Tibial artery (tissue), 4 donors: ENCODE measurements at regions not wholly inside any gene's neighbourhood (a gene's known extent, or its start where the extent isn't known, plus 50 kb on each side); places are given as distances from the start of the nearest gene placed in this dataset.

ENCODE experiments used
- DNase-seq, 2 donors: peaks; one replicate each; pipeline ENCODE4 v3.0.0-alpha.2; 2019
- H3K27ac ChIP-seq, 2 donors: fragments of 200-600 bp; sonication (generic) in 1 of 2; 1 replicate in 1 of 2; 2 replicates in 1 of 2; pipeline ENCODE4 v1.5.1; 2018 to 2019; ENCODE audit warnings: mild to moderate bottlenecking in 1 of 2
- H3K27me3 ChIP-seq, 2 donors: fragments of 200-600 bp; sonication (generic) in 1 of 2; one replicate each; pipeline versions ENCODE4 v1.5.1 to v1.6.0; 2016 to 2019
- H3K36me3 ChIP-seq, 3 donors: fragments of 200-600 bp; sonication (generic) in 2 of 3; one replicate each; pipeline ENCODE4 v1.5.1; 2016 to 2019; ENCODE audit warnings: mild to moderate bottlenecking in 2 of 3
- H3K4me1 ChIP-seq, 4 donors: fragments of 200-600 bp; sonication (generic) in 2 of 4; 1 replicate in 3 of 4; 2 replicates in 1 of 4; pipeline ENCODE4 v1.5.1; 2016 to 2019
- H3K4me3 ChIP-seq, 2 donors: fragments of 200-600 bp; sonication (generic) in 1 of 2; 1 replicate in 1 of 2; 2 replicates in 1 of 2; pipeline ENCODE4 v1.5.1; 2018 to 2019; ENCODE audit warnings: mild to moderate bottlenecking in 2 of 2
- H3K9me3 ChIP-seq, 3 donors: fragments of 200-600 bp; sonication (generic) in 1 of 3; one replicate each; pipeline ENCODE4 v1.5.1; 2016 to 2019
- CTCF ChIP-seq, 2 experiments: fragments of 200-600 bp in 1 of 2; fragments of 450-650 bp in 1 of 2; IDR thresholded peaks; one replicate each; pipeline ENCODE4 v1.5.1; 2017 to 2019; ENCODE audit warnings: antibody characterized with exemption in 2 of 2, mild to moderate bottlenecking in 1 of 2, moderate library complexity in 1 of 2
- intact Hi-C: fragments of 100-400 bp; cut with DNase I; formaldehyde crosslinking; loops from one replicate; pipeline ENCODE4 v1.15.0; 2023; ENCODE audit warnings: low total_unique reads

- H3K27ac ChIP-seq = no peak overlapping the region
- intact Hi-C loops = no loop called here
- DNase-seq = no peak
- TF ChIP-seq CTCF (IDR thresholded peaks at IDR 0.05) = no peak
- no peaks in the 10 kb centered on the region for H3K9me3 ChIP-seq
- H3K4me3 ChIP-seq = no peak overlapping the region
- H3K36me3 ChIP-seq = no peaks in the 10 kb centered on the region
- no peaks in the 10 kb centered on the region for H3K27me3 ChIP-seq
- H3K4me1 ChIP-seq = no peaks in the 10 kb centered on the region
Measured at GRCh38 chr6:47130086-47130485, 88.0 kb upstream of the ADGRF1 start.

GRCh38 chr6:47129129-47129528, 87.0 kb upstream of the ADGRF1 start:
- TF ChIP-seq CTCF (IDR thresholded peaks at IDR 0.05) = no peak
- no peaks in the 10 kb centered on the region for H3K36me3 ChIP-seq
- H3K27me3 ChIP-seq = no peaks in the 10 kb centered on the region
- H3K4me3 ChIP-seq = no peak overlapping the region
- H3K27ac ChIP-seq = no peak overlapping the region
- intact Hi-C loops = no loop called here
- H3K4me1 ChIP-seq = no peaks in the 10 kb centered on the region
- DNase-seq = no peak
- no peaks in the 10 kb centered on the region for H3K9me3 ChIP-seq

- Histone ChIP-seq H3K9me3 (no peaks in the 10 kb centered on the region), H3K4me3 (no peak overlapping the region), H3K27ac (no peak overlapping the region), H3K27me3 (no peaks in the 10 kb centered on the region), H3K36me3 (no peaks in the 10 kb centered on the region), H3K4me1 (no peaks in the 10 kb centered on the region)
- TF ChIP-seq CTCF (IDR thresholded peaks at IDR 0.05) = no peak
- intact Hi-C loops = no loop called here
- DNase-seq = no peak
Measured at GRCh38 chr6:47126647-47127391, 84.7 kb upstream of the ADGRF1 start.

- no peaks in the 10 kb centered on the region for H3K9me3 ChIP-seq
- intact Hi-C loops = no loop called here
- H3K27me3 ChIP-seq = no peaks in the 10 kb centered on the region
- no peak for DNase-seq
- H3K4me1 ChIP-seq = no peaks in the 10 kb centered on the region
- no peaks in the 10 kb centered on the region for H3K36me3 ChIP-seq
- TF ChIP-seq CTCF (IDR thresholded peaks at IDR 0.05) = no peak
- no peak overlapping the region for H3K4me3 ChIP-seq
- H3K27ac ChIP-seq = no peak overlapping the region
Measured at GRCh38 chr6:47118611-47119010, 76.5 kb upstream of the ADGRF1 start.

GRCh38 chr6:47117314-47117713, 75.2 kb upstream of the ADGRF1 start:
- TF ChIP-seq CTCF (IDR thresholded peaks at IDR 0.05) = no peak
- Histone ChIP-seq H3K4me1 (no peaks in the 10 kb centered on the region), H3K9me3 (no peaks in the 10 kb centered on the region), H3K27me3 (no peaks in the 10 kb centered on the region), H3K36me3 (no peaks in the 10 kb centered on the region), H3K4me3 (no peak overlapping the region), H3K27ac (no peak overlapping the region)
- intact Hi-C loops = no loop called here
- no peak for DNase-seq

- intact Hi-C loops = no loop called here
- no peak overlapping the region for H3K4me3 ChIP-seq
Measured at GRCh38 chr6:47116606-47117005, 74.5 kb upstream of the ADGRF1 start.

More at GRCh38 chr6:47116606-47117005, 74.5 kb upstream of the ADGRF1 start:
- Histone ChIP-seq H3K4me1 (no peaks in the 10 kb centered on the region), H3K27ac (no peak overlapping the region), H3K9me3 (no peaks in the 10 kb centered on the region), H3K27me3 (no peaks in the 10 kb centered on the region), H3K36me3 (no peaks in the 10 kb centered on the region)
- DNase-seq = no peak
- no peak for TF ChIP-seq CTCF (IDR thresholded peaks at IDR 0.05)
